WI38 (cell line): ENCODE measurements at regions not wholly inside any gene's neighbourhood (a gene's known extent, or its start where the extent isn't known, plus 50 kb on each side); places are given as distances from the start of the nearest gene placed in this dataset.
"Not testable (repeated sequence)": the region's sequence is repeated elsewhere in the genome, so short reads cannot be mapped to it uniquely, and the experiment has no call there.

Source experiments
- H3K4me3 ChIP-seq: 2 replicates; pipeline ENCODE4 v1.5.1; 2011; ENCODE audit warnings: low read depth, mild to moderate bottlenecking, control low read depth, low read length
- TF ChIP-seq, protein P1 (sequence below): IDR thresholded peaks from 2 replicates; pipeline ENCODE4 v1.5.1; 2012; ENCODE audit warnings: low read depth, mild to moderate bottlenecking, control low read depth, low read length

DNA sequence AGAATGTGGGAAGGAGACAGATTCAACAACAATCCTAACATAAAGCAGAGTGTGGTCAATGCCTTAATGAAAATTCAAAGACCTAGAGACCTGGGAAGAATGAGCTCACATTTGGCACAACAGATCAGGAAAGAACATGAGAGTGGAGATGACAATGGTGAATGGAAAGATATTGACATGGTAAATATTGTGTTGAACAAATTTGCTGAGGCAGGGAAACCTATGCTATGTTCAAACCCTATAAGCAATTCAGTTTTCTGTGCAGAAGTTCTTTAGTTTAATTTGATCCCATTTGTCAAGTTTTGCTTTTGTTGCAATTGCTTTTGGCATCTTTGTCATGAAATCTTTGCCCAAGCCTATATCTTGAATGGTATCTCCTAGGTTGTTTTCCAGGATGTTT is 199.4 kb upstream of the LRRTM4 start:
- TF ChIP-seq, protein P1, sequence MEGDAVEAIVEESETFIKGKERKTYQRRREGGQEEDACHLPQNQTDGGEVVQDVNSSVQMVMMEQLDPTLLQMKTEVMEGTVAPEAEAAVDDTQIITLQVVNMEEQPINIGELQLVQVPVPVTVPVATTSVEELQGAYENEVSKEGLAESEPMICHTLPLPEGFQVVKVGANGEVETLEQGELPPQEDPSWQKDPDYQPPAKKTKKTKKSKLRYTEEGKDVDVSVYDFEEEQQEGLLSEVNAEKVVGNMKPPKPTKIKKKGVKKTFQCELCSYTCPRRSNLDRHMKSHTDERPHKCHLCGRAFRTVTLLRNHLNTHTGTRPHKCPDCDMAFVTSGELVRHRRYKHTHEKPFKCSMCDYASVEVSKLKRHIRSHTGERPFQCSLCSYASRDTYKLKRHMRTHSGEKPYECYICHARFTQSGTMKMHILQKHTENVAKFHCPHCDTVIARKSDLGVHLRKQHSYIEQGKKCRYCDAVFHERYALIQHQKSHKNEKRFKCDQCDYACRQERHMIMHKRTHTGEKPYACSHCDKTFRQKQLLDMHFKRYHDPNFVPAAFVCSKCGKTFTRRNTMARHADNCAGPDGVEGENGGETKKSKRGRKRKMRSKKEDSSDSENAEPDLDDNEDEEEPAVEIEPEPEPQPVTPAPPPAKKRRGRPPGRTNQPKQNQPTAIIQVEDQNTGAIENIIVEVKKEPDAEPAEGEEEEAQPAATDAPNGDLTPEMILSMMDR = no peak
- H3K4me3 ChIP-seq = no peak overlapping the region

DNA sequence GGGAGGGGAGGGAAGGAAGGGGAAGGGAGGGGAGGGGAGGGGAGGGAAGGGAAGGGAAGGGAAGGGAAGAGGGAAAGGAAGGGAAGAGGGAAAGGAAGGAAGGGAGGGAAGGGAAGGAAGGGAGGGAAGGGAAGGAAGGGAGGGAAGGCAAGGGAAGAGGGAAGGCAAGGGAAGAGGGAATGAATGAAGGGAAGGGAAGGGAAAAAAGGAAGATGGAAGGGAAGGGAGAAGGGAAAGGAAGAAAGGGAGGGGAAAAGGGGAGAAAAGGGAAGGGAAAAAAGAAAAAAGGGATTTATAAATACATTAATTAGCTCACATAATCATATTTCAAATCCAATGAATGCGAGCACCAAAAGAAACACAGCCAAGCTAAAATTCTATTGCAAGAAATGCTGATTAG is 202.9 kb upstream of the LRRTM4 start:
- TF ChIP-seq, protein P1 = no peak

DNA sequence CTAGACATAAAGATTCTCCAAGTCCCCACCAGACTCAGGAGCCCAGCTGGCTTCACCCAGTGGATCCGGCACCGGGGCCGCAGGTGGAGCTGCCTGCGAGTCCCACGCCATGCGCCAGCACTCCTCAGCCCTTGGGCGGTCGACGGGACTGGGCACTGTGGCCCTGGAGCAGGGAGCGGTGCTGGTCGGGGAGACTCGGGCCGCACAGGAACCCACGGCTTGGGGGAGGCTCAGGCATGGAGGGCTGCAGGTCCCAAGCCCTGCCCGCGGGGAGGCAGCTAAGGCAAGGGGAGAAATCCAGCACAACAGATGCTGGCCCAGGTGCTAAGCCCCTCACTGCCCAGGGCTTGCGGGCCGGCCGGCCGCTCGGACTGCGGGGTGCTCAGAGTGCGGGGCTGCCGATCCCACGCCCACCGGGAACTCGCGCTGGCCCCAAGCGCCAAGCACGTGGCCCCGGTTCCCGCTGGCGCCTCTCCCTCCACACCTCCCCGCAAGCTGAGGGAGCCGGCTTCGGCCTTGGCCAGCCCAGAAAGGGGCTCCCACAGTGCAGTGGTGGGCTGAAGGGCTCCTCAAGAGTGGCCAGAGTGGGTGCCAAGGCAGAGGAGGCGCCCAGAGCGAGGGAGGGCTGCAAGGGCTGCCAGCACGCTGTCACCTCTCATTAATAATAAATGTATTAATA is 212.6 kb upstream of the LRRTM4 start:
- H3K4me3 ChIP-seq = not testable (repeated sequence)

More for the DNA sequence above, 202.9 kb upstream of the LRRTM4 start:
- H3K4me3 ChIP-seq = no peak overlapping the region

DNA sequence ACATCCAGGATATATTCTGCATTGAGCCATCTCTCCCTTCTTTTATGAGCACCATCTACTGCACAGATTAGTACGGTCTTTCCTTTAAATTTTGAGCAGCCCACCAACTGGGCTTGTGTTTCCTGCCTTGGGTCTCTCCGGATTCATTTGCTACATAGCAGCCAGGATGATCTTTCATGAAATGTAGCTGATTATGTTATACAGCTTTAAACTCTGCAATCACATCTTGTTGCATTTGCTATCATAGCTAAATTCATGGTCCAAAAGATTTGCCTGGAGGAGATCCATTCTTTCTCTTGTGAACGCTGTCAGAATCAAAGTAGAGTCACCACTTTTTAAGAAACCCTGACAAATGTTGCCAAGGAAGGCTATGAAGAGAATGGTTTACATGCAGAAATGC is 215.1 kb upstream of the LRRTM4 start:
- TF ChIP-seq, protein P1 = no peak
- H3K4me3 ChIP-seq = no peak overlapping the region

DNA sequence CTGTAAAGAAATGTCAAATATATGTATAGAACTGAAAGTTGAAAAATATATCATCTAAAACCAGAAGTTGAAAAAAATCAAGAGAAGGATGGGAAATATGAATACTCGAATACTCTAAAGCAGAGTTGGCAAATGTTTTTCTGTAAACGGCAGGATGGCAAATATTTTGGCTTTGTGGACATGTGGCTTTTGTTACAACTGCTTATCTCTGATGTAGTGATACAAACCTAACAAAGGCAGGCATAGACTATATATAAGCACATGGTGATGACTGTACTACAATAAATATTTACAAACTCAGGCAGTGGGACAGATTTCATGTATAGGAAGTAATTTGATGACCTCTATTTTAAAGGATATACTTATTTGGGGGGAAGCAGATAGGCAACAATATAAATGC is 224.6 kb upstream of the LRRTM4 start:
- no peak overlapping the region for H3K4me3 ChIP-seq
- TF ChIP-seq, protein P1 = no peak

DNA sequence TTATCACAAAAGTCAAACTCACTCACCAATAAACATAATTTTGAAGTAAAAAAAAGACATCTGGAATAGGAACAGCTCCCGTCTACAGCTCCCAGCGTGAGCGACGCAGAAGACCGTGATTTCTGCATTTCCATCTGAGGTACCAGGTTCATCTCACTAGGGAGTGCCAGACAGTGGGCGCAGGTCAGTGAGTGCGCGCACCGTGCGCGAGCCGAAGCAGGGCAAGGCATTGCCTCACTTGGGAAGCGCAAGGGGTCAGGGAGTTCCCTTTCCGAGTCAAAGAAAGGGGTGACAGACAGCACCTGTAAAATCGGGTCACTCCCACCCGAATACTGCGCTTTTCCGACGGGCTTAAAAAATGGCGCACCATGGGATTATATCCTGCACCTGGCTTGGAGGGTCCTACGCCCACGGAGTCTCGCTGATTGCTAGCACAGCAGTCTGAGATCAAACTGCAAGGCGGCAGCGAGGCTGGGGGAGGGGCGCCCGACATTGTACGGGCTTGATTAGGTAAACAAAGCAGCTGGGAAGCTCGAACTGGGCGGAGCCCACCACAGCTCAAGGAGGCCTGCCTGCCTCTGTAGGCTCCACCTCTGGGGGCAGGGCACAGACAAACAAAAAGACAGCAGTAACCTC is 231.7 kb upstream of the LRRTM4 start:
- not testable (repeated sequence) for H3K4me3 ChIP-seq

DNA sequence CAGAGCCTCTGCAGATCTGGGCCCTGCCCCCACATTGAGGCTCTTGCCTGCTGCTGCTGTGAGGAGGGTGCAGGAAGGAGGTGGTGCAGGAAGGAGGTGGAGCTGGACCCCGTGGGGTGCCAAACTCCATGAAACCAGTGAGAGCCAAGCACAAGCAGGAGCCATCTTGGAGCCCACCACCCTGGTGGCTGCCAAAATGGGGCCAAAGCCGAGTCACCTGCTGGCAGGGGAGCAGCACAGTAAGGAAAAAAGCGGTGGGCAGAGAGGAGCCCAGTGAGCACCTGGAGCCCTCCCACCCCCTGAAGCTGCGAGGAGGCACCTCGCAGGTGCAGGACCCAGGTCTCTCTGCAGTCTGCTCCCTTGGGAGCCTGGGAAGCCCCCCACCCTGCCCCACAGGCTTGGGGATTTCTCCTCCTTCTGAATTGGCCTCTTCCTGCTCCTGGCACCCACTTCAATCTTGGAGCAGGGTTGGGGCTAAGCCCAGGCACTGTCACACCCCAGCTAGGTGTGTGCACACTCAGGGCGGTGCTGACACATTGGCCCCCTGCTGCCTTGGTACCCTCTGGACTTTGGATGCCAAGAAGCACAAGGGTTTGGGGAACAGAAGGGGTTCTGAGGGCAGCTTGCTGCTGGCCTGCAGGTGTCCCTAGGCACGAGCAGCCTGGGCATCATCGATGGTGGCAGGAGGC is 245.4 kb upstream of the LRRTM4 start:
- no peak overlapping the region for H3K4me3 ChIP-seq
- TF ChIP-seq, protein P1 = no peak

DNA sequence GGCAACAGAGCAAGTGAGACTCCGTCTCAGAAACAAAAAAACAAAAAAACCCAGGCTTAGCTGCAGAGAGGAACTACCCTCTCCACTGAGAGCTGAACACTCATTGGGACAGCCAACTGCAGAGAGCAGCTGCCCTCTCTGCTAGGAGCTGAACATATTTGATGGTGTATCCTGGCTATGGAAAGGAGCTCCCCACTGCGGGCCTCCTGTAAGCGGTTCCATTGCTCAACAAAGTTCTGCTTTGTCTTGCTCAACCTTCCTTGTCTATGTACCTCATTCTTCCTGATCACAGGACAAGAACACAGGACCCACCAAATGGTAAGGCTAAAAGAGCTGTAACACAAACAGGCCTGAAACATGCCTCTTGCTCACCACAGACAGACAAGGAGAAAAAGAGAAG is 246.3 kb upstream of the LRRTM4 start:
- no peak overlapping the region for H3K4me3 ChIP-seq
- TF ChIP-seq, protein P1 = no peak
